Glutamatergic neuron (in vitro differentiated cells): ENCODE measurements at regions not wholly inside any gene's neighbourhood (a gene's known extent, or its start where the extent isn't known, plus 50 kb on each side); places are given as distances from the start of the nearest gene placed in this dataset.

Experiments
- DNase-seq: peaks from one replicate; pipeline ENCODE4 v3.0.0; 2022
- H3K27ac Mint-ChIP-seq: one replicate; pipeline ENCODE4 v1.8.0; 2020; ENCODE audit warnings: mild to moderate bottlenecking, mixed read lengths, inconsistent platforms; ENCODE audit not compliant: unreplicated experiment
- H3K27me3 Mint-ChIP-seq: one replicate; pipeline ENCODE4 v1.8.0; 2020; ENCODE audit warnings: mild to moderate bottlenecking, moderate library complexity, mixed read lengths, inconsistent platforms; ENCODE audit not compliant: unreplicated experiment
- H3K36me3 Mint-ChIP-seq: one replicate; pipeline ENCODE4 v1.8.0; 2020; ENCODE audit warnings: mild to moderate bottlenecking, mixed read lengths, inconsistent platforms; ENCODE audit not compliant: unreplicated experiment
- H3K4me1 Mint-ChIP-seq: one replicate; pipeline ENCODE4 v1.8.0; 2020; ENCODE audit warnings: mild to moderate bottlenecking, low read depth, mixed read lengths, inconsistent platforms; ENCODE audit not compliant: unreplicated experiment
- H3K4me3 Mint-ChIP-seq: one replicate; pipeline ENCODE4 v1.8.0; 2020; ENCODE audit warnings: mild to moderate bottlenecking, mixed read lengths, inconsistent platforms; ENCODE audit not compliant: unreplicated experiment
- H3K9me3 Mint-ChIP-seq: one replicate; pipeline ENCODE4 v1.8.0; 2020; ENCODE audit warnings: mild to moderate bottlenecking, moderate library complexity, mixed read lengths, inconsistent platforms; ENCODE audit not compliant: unreplicated experiment
- CTCF ChIP-seq: fragments of 200-600 bp; sonication (generic); IDR thresholded peaks from one replicate; pipeline ENCODE4 v1.5.0; 2021; ENCODE audit not compliant: partially characterized antibody, unreplicated experiment

GRCh38 chr18:39667905-39668304 is 2102.3 kb upstream of the CELF4 start:
- peaks cover under 1% of the 10 kb centered on the region for H3K4me1 Mint-ChIP-seq
- H3K4me3 Mint-ChIP-seq: no peak overlapping the region
- no peaks in the 10 kb centered on the region for H3K36me3 Mint-ChIP-seq
- H3K27me3 Mint-ChIP-seq: no peaks in the 10 kb centered on the region
- DNase-seq: no peak
- TF ChIP-seq CTCF: no peak
- H3K27ac Mint-ChIP-seq: no peak overlapping the region
- H3K9me3 Mint-ChIP-seq: peaks cover 1% of the 10 kb centered on the region

- no peak for DNase-seq
- TF ChIP-seq CTCF: no peak
- no peak overlapping the region for H3K4me3 Mint-ChIP-seq
- H3K27ac Mint-ChIP-seq: no peak overlapping the region
- H3K27me3 Mint-ChIP-seq: peaks cover 4% of the 10 kb centered on the region
- H3K9me3 Mint-ChIP-seq: peaks cover 4% of the 10 kb centered on the region
- H3K36me3 Mint-ChIP-seq: no peaks in the 10 kb centered on the region
- peaks cover 8% of the 10 kb centered on the region for H3K4me1 Mint-ChIP-seq
These were observed 2100.9 kb upstream of the CELF4 start for GRCh38 chr18:39666541-39666940.

- Mint-ChIP-seq H3K4me3 (peak overlapping the region; percentile 15), H3K4me1 (peaks cover 10% of the 10 kb centered on the region), H3K27ac (peak overlapping the region; percentile 79), H3K27me3 (peaks cover 4% of the 10 kb centered on the region), H3K36me3 (no peaks in the 10 kb centered on the region), H3K9me3 (peaks cover 4% of the 10 kb centered on the region)
- peak; percentile 70 for DNase-seq
- no peak for TF ChIP-seq CTCF
These were observed 2096.3 kb upstream of the CELF4 start for GRCh38 chr18:39661856-39662366.

GRCh38 chr18:39660141-39660540 is 2094.5 kb upstream of the CELF4 start:
- H3K4me1 Mint-ChIP-seq: peaks cover 10% of the 10 kb centered on the region
- H3K27ac Mint-ChIP-seq: no peak overlapping the region
- no peaks in the 10 kb centered on the region for H3K36me3 Mint-ChIP-seq
- H3K4me3 Mint-ChIP-seq: no peak overlapping the region
- H3K27me3 Mint-ChIP-seq: peaks cover 4% of the 10 kb centered on the region
- H3K9me3 Mint-ChIP-seq: peaks cover 4% of the 10 kb centered on the region
- TF ChIP-seq CTCF: no peak
- no peak for DNase-seq

- Mint-ChIP-seq H3K27ac (no peak overlapping the region), H3K4me3 (no peak overlapping the region), H3K4me1 (no peaks in the 10 kb centered on the region), H3K9me3 (no peaks in the 10 kb centered on the region), H3K27me3 (no peaks in the 10 kb centered on the region), H3K36me3 (no peaks in the 10 kb centered on the region)
- no peak for DNase-seq
- TF ChIP-seq CTCF: peak; percentile 1
These were observed 2089.7 kb upstream of the CELF4 start for GRCh38 chr18:39655341-39655740.
